Activated naive CD4-positive, alpha-beta T cell treated with anti-CD3 and anti-CD28 coated beads, Interleukin-2, amount 50 U/mL, for 72 hours (primary cell): ENCODE measurements at regions not wholly inside any gene's neighbourhood (a gene's known extent, or its start where the extent isn't known, plus 50 kb on each side); places are given as distances from the start of the nearest gene placed in this dataset.

ENCODE experiments used
- ATAC-seq, 2 donors: fragments of 150-1000 bp; cut with Tn5 transposase; 2 replicates each; pipeline ENCODE4 v1.10.0; 2021; ENCODE audit warnings: mild to moderate bottlenecking in 2 of 2, moderate library complexity in 2 of 2
- DNase-seq, 2 donors: peaks; one replicate each; pipeline ENCODE4 v3.0.0; 2021 to 2022; ENCODE audit warnings: low spot score in 2 of 2
- H3K27ac Mint-ChIP-seq, 2 donors: one replicate each; pipeline ENCODE4 v1.8.0; 2022; ENCODE audit warnings: mild to moderate bottlenecking in 2 of 2, mixed read lengths in 2 of 2
- H3K36me3 Mint-ChIP-seq, 2 donors: one replicate each; pipeline ENCODE4 v1.8.0; 2022; ENCODE audit warnings: mixed read lengths in 2 of 2
- H3K9me3 Mint-ChIP-seq, 2 donors: one replicate each; pipeline ENCODE4 v1.8.0; 2022; ENCODE audit warnings: mixed read lengths in 2 of 2

DNA sequence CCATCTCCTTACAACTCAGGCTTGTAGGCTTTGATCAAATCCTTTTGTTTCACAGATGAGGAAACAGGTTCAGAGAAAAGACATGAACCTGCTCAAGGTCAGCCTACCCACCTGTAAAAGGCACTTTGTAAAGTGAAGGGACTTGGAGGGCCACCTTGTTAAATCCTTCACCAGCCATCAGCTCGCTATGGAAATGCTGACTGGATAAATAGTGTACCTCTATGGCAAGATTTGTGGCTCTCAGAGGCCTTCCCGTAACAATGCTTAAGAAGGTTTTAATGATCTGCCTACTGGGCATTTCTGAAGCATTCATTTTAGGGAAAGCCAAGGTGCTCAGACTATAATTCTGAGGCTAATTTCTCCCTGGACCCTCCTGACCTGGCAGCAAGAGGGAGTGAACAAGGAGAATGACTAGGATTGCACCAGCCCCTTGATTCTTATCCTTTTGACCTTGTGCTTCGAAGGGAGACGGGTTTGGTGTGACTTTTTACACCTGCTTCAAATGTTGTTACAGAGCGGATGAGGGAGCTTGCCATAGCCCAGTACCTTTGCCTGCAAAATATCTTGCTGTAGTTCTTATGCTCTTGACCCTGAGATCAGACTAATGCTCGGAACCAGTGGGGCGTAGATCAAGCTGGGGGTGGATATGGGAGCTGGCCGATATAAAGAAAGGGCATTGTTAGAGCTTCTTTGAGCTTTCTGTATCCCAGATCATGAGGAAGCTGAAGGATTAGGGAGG is 90.9 kb upstream of the CXCR4 start:
- no peak for ATAC-seq
- no peak for DNase-seq
- Mint-ChIP-seq H3K36me3 (peaks cover 16 to 35% of the 10 kb centered on the region in 2 donors), H3K9me3 (peaks cover 9 to 31% of the 10 kb centered on the region in 2 donors), H3K27ac (no peak overlapping the region)

DNA sequence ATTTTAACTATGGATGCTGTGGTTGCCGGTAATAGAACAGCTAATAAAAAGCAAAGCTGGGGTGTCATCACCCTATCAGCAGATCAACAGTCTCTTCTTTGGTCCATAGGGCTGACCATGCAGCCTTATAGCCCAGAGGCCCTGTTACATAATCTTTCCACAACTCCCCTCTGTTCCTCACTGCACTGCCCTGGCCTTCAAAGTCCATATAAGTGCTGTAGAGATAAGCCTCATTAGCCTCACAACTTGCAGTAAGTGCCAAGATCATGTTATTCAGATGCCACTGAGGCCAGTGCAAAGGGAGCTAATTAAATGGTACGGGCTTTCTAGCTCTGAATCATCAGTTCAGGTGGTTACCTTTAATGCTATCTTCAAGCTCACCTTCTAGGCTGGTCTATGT is 89.7 kb upstream of the CXCR4 start:
- Mint-ChIP-seq H3K27ac (peak overlapping the region; percentile 76 to 88), H3K9me3 (peaks cover 9 to 25% of the 10 kb centered on the region in 2 donors), H3K36me3 (peaks cover 18 to 30% of the 10 kb centered on the region in 2 donors)
- ATAC-seq (peak in 1 of 2 donors; percentile 2), DNase-seq (no peak)

DNA sequence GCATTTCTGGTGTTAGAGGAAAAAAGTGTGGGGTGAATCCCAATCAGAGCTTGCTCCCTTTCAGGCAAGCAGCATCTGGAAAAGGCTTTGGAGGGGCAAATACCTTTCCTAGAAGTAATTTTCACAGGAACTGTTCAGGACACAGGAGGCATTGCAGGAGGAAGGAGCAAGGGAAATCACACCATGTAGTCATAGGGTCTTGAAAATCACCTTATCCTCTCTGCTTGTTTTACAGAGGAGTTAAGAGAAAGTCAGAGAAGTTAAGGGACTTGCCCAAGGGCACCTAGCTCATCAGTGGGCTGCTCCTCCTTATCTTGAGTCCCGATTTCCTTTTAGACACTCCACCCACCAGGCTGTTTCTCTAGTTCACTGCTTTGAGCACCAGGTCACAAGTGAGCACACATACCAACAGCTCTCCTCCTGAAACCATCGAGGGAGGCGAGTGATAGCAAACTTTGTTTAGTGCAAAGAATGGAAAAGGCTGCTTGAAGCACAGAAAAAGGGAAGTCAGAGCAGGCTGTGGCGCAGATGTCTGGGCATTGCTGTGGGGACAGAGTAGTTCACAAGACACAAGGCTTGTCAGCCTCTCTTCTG is 89.2 kb upstream of the CXCR4 start:
- ATAC-seq: peak; percentile 65 to 72
- DNase-seq: no peak
- H3K27ac Mint-ChIP-seq: peak overlapping the region; percentile 76 to 88
- peaks cover 9 to 25% of the 10 kb centered on the region in 2 donors for H3K9me3 Mint-ChIP-seq
- H3K36me3 Mint-ChIP-seq: peaks cover 20 to 30% of the 10 kb centered on the region in 2 donors

DNA sequence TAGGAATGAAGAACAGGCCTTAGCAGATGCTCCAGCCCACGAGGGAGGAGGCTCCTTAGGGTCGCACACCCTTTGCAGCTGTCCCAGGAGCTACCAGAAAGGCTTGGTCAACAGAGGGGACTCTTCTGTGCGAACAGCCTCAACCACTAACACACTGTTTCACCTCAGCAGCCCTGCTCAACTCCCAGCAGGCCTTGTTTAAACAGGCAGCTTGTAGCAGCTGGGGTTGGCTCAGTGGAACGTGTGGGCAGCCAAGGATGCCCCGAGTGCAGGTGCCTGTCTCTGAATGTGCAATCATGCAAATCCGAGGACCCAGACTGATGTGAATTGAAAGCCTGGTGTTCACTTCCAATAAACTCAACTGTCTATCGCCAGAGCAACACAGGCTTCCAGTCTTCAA is 88.7 kb upstream of the CXCR4 start:
- DNase-seq: peak; percentile 29 to 57
- peaks cover 20 to 30% of the 10 kb centered on the region in 2 donors for H3K36me3 Mint-ChIP-seq
- ATAC-seq: peak; percentile 69 to 87

DNA sequence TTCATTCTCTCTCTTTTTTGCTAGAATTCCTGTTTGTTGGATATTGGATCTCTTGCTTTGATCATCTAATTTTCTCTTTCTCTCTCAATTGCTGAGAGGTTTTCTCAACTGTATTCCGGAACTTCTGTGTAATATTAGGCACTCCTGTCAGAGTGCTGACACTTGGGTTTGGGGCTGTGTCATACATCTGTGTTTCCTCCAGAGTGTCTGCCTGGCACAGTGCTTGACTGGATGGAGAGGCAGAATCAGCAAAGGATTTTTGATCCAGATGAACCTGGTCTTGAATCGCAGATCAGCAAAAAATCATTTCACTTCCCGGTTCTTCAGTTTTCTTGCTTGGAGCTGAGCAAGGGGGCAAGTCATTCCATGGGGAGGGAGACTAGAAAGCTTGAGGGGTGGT is 87.7 kb upstream of the CXCR4 start:
- Mint-ChIP-seq H3K9me3 (peaks cover 8 to 23% of the 10 kb centered on the region in 2 donors), H3K27ac (no peak overlapping the region), H3K36me3 (peaks cover 18 to 27% of the 10 kb centered on the region in 2 donors)
- DNase-seq: no peak
- no peak for ATAC-seq

More for the DNA sequence above, 88.7 kb upstream of the CXCR4 start:
- peak overlapping the region; percentile 76 to 88 for H3K27ac Mint-ChIP-seq
- H3K9me3 Mint-ChIP-seq: peaks cover 9 to 25% of the 10 kb centered on the region in 2 donors

GRCh38 chr2:136204971-136205370 is 87.0 kb upstream of the CXCR4 start:
- ATAC-seq: no peak
- Mint-ChIP-seq H3K27ac (no peak overlapping the region), H3K9me3 (peaks cover 2 to 22% of the 10 kb centered on the region in 2 donors), H3K36me3 (peaks cover 11 to 21% of the 10 kb centered on the region in 2 donors)
- no peak for DNase-seq

GRCh38 chr2:136195226-136195625 is 77.3 kb upstream of the CXCR4 start:
- peaks cover 0 to 16% of the 10 kb centered on the region in 2 donors for H3K9me3 Mint-ChIP-seq

GRCh38 chr2:136191041-136191440 is 73.1 kb upstream of the CXCR4 start:
- DNase-seq (no peak), ATAC-seq (no peak)
- peaks cover 0 to 4% of the 10 kb centered on the region in 2 donors for H3K36me3 Mint-ChIP-seq
- no peak overlapping the region for H3K27ac Mint-ChIP-seq
- H3K9me3 Mint-ChIP-seq: no peaks in the 10 kb centered on the region

More at GRCh38 chr2:136195226-136195625, 77.3 kb upstream of the CXCR4 start:
- DNase-seq: no peak
- ATAC-seq: no peak
- Mint-ChIP-seq H3K36me3 (peaks cover 0 to 9% of the 10 kb centered on the region in 2 donors), H3K27ac (no peak overlapping the region)

- no peak for DNase-seq
- ATAC-seq: no peak
- H3K27ac Mint-ChIP-seq: no peak overlapping the region
- H3K36me3 Mint-ChIP-seq: peaks cover 0 to 4% of the 10 kb centered on the region in 2 donors
- H3K9me3 Mint-ChIP-seq: no peaks in the 10 kb centered on the region
Measured at GRCh38 chr2:136189221-136189782, 71.4 kb upstream of the CXCR4 start.

GRCh38 chr2:136188086-136188485 is 70.1 kb upstream of the CXCR4 start:
- DNase-seq: no peak
- Mint-ChIP-seq H3K9me3 (no peaks in the 10 kb centered on the region), H3K36me3 (peaks cover 0 to 4% of the 10 kb centered on the region in 2 donors), H3K27ac (peak overlapping the region in 1 of 2 donors; percentile 65)
- ATAC-seq: no peak

GRCh38 chr2:136185981-136186776 is 68.2 kb upstream of the CXCR4 start:
- DNase-seq (no peak), ATAC-seq (no peak)
- H3K9me3 Mint-ChIP-seq: no peaks in the 10 kb centered on the region
- H3K27ac Mint-ChIP-seq: peak overlapping the region in 1 of 2 donors; percentile 58
- peaks cover 4 to 10% of the 10 kb centered on the region in 2 donors for H3K36me3 Mint-ChIP-seq

DNA sequence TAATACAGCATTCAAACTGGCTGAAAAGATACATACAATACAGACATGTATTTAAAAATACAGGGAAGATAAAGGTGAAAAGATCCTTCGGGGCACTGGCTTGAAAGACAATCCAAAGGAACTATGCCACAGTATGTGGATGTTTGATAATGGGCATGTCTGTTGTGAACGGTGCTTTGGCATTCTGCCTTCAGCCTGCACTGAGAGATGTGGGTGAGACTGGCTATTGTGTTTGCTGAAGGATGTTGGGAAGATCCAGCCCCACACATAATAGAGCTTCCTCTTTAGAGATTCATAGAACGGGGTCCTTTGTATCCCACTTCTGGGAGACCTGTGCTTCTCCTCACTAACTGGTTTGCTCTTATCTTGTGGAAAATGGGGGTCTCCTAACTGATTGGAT is 65.1 kb upstream of the CXCR4 start:
- peaks cover 0 to 3% of the 10 kb centered on the region in 2 donors for H3K9me3 Mint-ChIP-seq
- H3K36me3 Mint-ChIP-seq: peaks cover 8 to 11% of the 10 kb centered on the region in 2 donors
- no peak for DNase-seq
- no peak overlapping the region for H3K27ac Mint-ChIP-seq
- no peak for ATAC-seq

DNA sequence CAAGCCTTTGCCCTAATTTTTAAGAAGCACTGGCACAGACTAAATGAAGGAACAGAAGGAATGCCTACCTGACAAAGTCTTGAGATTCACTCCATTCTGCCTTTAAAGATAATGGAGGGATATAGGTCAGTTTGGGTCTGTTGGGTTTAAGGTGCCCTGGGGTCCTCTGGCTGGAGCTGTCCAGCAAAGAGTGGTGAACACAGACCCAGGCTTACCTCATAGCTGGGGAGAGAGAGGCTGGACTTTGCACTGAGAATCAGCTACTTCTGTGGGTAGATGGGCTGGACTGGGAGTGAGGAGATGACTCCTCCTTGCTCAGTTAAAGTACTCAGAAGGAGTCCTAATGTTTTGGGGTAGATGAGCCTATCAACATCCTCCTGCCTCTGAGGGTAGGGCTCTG is 64.4 kb upstream of the CXCR4 start:
- ATAC-seq (no peak), DNase-seq (no peak)
- Mint-ChIP-seq H3K27ac (peak overlapping the region in 1 of 2 donors; percentile 40), H3K9me3 (peaks cover 0 to 7% of the 10 kb centered on the region in 2 donors), H3K36me3 (peaks cover 8 to 10% of the 10 kb centered on the region in 2 donors)

DNA sequence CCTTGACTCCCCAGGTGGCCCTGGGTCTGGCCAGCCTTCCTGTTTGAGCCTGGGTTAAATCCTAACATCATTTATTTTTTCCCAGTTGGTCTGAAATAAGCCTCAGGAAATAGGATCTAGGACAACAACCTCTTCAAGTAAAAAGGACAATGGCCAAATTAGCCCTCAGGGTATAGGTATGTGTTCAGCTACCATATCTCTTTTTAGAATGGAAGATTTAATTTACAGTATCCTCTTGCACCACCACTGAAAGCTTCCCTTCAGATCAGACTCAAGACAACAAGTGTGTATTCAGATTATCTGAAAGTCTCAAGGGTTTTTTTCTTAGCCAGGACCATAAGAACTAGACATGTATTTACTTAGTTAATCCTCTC is 61.6 kb upstream of the CXCR4 start:
- no peak for ATAC-seq
- H3K27ac Mint-ChIP-seq: no peak overlapping the region
- peaks cover 7 to 8% of the 10 kb centered on the region in 2 donors for H3K36me3 Mint-ChIP-seq
- H3K9me3 Mint-ChIP-seq: peaks cover 0 to 11% of the 10 kb centered on the region in 2 donors
- no peak for DNase-seq

DNA sequence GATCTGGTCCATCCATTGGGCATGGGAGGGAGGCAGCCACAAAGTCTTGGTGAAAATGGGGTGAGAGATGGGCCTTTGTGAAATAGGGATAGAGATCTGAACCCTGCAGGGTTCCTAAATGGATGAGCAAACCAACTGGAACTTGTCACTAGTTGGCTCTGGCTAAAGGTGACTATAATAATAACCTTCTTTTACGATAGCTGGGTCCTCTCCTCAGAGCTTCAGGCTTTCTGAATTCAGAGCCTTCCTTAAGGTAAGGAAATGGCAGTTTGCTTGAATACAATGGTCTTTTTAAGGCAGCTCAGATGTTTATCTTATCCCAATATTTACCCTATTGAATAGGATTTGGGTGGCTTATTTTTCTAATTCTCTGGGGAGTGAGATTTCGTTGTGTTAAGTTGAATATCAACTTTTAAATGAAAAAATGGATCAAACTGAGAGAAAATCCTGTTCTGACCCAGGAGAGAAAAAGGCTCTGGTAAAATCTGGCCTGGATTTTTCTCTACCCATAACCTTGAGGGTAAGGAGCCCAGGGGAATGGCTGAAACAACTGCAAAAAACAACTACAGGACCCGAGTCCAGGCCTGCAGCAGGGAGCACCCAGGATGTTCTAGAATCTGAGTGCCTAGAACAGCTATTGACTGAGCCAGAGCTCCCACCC is 61.1 kb upstream of the CXCR4 start:
- peaks cover 7 to 8% of the 10 kb centered on the region in 2 donors for H3K36me3 Mint-ChIP-seq
- H3K9me3 Mint-ChIP-seq: peaks cover 0 to 11% of the 10 kb centered on the region in 2 donors
- no peak for ATAC-seq
- peak overlapping the region in 1 of 2 donors; percentile 2 for H3K27ac Mint-ChIP-seq
- no peak for DNase-seq

GRCh38 chr2:136175868-136176267 is 57.9 kb upstream of the CXCR4 start:
- ATAC-seq (no peak), DNase-seq (no peak)
- H3K27ac Mint-ChIP-seq: no peak overlapping the region
- H3K9me3 Mint-ChIP-seq: peaks cover 0 to 15% of the 10 kb centered on the region in 2 donors
- peaks cover 0 to 1% of the 10 kb centered on the region in 2 donors for H3K36me3 Mint-ChIP-seq
